ENCODE measurements at regions not wholly inside any gene's neighbourhood (a gene's known extent, or its start where the extent isn't known, plus 50 kb on each side); places are given as distances from the start of the nearest gene placed in this dataset.

DNA sequence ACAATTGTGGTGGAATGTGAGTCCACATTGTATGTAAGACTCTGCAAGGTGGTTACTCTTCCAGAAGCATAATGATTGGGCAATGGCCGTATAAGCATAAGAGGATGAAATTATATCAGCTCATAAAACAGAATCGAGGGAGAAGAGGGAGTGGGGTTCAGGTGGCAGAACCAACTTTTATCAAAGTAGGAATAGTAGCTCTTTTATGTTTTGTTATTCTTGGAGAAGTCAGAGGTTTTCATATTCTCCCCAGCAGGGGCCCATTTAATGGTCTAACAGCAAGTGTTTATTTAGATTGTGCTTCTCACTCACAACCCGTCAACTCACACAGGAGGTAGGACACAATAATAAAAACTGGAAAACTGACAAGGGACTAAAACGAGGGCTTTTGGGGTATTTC is 291.3 kb upstream of the CD180 start:
- peaks cover 6% of the 10 kb centered on the region for H3K9me3 Mint-ChIP-seq
- H3K9me3 ChIP-seq (ENCODE audit: control insufficient read depth in 1 of 2, insufficient read depth in 1 of 2, low read length in 2 of 2), result no peaks in the 10 kb centered on the region
- ChIA-PET POLR2A (interaction anchor here (0.7 kb wide), 1 partner anchor 132 kb away, joined by 3 read pairs; no protein-coding TSS in a partner anchor), CTCF (no interaction called here)
- no peaks in the 10 kb centered on the region for H3K4me1 Mint-ChIP-seq (ENCODE audit: low read depth)
- no peaks in the 10 kb centered on the region for H3K36me3 ChIP-seq (ENCODE audit: insufficient read depth, low read length)
- no peak for TF ChIP-seq CTCF (IDR thresholded peaks at IDR 0.05)
- no peak overlapping the region for H3K27ac Mint-ChIP-seq
- ATAC-seq (ENCODE audit: poor library complexity) (no peak), DNase-seq (no peak)
- no peaks in the 10 kb centered on the region for H3K4me1 ChIP-seq (ENCODE audit: insufficient read depth, low read length)
- no peak overlapping the region for H3K4me3 Mint-ChIP-seq
- no peak overlapping the region for H3K4me3 ChIP-seq (ENCODE audit: low read length)
- no peaks in the 10 kb centered on the region for H3K27me3 ChIP-seq (ENCODE audit: control insufficient read depth in 1 of 2, insufficient read depth in 2 of 2, low read length in 2 of 2)
- intact Hi-C loops (cut with DNase I, micrococcal nuclease), result no loop called here
- no peaks in the 10 kb centered on the region for H3K36me3 Mint-ChIP-seq (ENCODE audit: low read depth)
- H3K27ac ChIP-seq (ENCODE audit: low read depth in 1 of 2, low read length in 2 of 2), result no peak overlapping the region
- no peaks in the 10 kb centered on the region for H3K27me3 Mint-ChIP-seq

DNA sequence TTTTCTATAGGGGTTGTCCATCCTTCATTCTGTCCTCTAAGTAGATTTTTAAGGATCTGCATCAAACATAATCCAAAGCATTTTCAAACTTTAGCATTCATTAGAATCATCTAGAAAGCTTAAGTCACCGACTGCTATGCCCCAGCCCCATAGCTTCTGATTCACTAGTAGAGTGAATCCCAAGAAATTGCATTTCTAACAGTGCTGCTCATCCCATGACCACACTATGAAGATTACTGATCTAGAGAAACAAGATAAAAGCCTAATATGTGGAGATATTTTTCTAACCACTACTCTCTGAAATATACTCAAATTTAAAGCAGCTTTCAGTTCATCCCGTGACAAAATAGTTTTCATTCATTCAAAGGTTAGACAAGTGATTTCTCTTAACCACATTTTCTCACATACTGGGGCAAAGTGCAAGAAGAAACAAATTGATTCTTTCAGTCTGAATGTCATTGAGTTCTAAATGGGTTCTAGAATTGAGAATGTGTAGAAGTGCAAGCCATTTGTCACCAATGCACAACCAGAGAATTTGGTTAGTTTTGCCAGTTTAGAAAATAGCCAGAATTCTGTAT is 286.9 kb upstream of the CD180 start:
- no peaks in the 10 kb centered on the region for H3K27me3 ChIP-seq (ENCODE audit: control insufficient read depth in 1 of 2, insufficient read depth in 2 of 2, low read length in 2 of 2)
- H3K4me1 ChIP-seq (ENCODE audit: insufficient read depth, low read length), result no peaks in the 10 kb centered on the region
- H3K4me3 ChIP-seq (ENCODE audit: low read length), result no peak overlapping the region
- H3K27ac ChIP-seq (ENCODE audit: low read depth in 1 of 2, low read length in 2 of 2), result no peak overlapping the region
- no peaks in the 10 kb centered on the region for H3K36me3 ChIP-seq (ENCODE audit: insufficient read depth, low read length)
- H3K27ac Mint-ChIP-seq, result no peak overlapping the region
- no peaks in the 10 kb centered on the region for H3K27me3 Mint-ChIP-seq
- H3K4me1 Mint-ChIP-seq (ENCODE audit: low read depth), result no peaks in the 10 kb centered on the region
- no peak for TF ChIP-seq CTCF (IDR thresholded peaks at IDR 0.05)
- intact Hi-C loops (cut with DNase I, micrococcal nuclease), result no loop called here
- H3K9me3 ChIP-seq (ENCODE audit: control insufficient read depth in 1 of 2, insufficient read depth in 1 of 2, low read length in 2 of 2), result no peaks in the 10 kb centered on the region
- ChIA-PET CTCF (no interaction called here), POLR2A (no interaction called here)
- no peak overlapping the region for H3K4me3 Mint-ChIP-seq
- H3K36me3 Mint-ChIP-seq (ENCODE audit: low read depth), result no peaks in the 10 kb centered on the region
- DNase-seq (no peak), ATAC-seq (ENCODE audit: poor library complexity) (no peak)
- H3K9me3 Mint-ChIP-seq, result peaks cover 6% of the 10 kb centered on the region

GRCh38 chr5:67481362-67481761 is 284.8 kb upstream of the CD180 start:
- no peak overlapping the region for H3K27ac ChIP-seq (ENCODE audit: low read depth in 1 of 2, low read length in 2 of 2)
- no peak for ATAC-seq (ENCODE audit: poor library complexity)
- Mint-ChIP-seq H3K9me3 (peaks cover 6% of the 10 kb centered on the region), H3K36me3 (ENCODE audit: low read depth) (no peaks in the 10 kb centered on the region), H3K27ac (no peak overlapping the region), H3K4me3 (no peak overlapping the region), H3K27me3 (no peaks in the 10 kb centered on the region), H3K4me1 (ENCODE audit: low read depth) (peaks cover 8% of the 10 kb centered on the region)
- CTCF ChIA-PET, result no interaction called here
- H3K4me1 ChIP-seq (ENCODE audit: insufficient read depth, low read length), result no peaks in the 10 kb centered on the region
- POLR2A ChIA-PET, result no interaction called here
- H3K36me3 ChIP-seq (ENCODE audit: insufficient read depth, low read length), result no peaks in the 10 kb centered on the region
- no peak for TF ChIP-seq CTCF (IDR thresholded peaks at IDR 0.05)
- no peak overlapping the region for H3K4me3 ChIP-seq (ENCODE audit: low read length)
- H3K9me3 ChIP-seq (ENCODE audit: control insufficient read depth in 1 of 2, insufficient read depth in 1 of 2, low read length in 2 of 2), result no peaks in the 10 kb centered on the region
- intact Hi-C loops (cut with DNase I, micrococcal nuclease), result no loop called here
- DNase-seq, result no peak
- no peaks in the 10 kb centered on the region for H3K27me3 ChIP-seq (ENCODE audit: control insufficient read depth in 1 of 2, insufficient read depth in 2 of 2, low read length in 2 of 2)

Data from CD4-positive, alpha-beta T cell (primary cell).